Endothelial cell of umbilical vein (primary cell): ENCODE measurements at regions not wholly inside any gene's neighbourhood (a gene's known extent, or its start where the extent isn't known, plus 50 kb on each side); places are given as distances from the start of the nearest gene placed in this dataset.

Source experiments
- BruUV-seq: library from RNA; stranded (reverse); fragments of 400-500 nt; replicated peaks from 2 replicates; lab custom pipeline; 2021; lab: Mats Ljungman, UMichigan
- CTCF ChIA-PET: fragments of 300-600, 350-600 bp; sonication (Branson Sonifier 250); formaldehyde crosslinking; loops from one replicate; lab custom pipeline; 2021; ENCODE audit warnings: antibody characterized with exemption, inconsistent platforms; lab: Charles Lee
- POLR2A ChIA-PET: fragments of 300-600, 350-600 bp; sonication (Branson Sonifier 250); formaldehyde crosslinking; loops from one replicate; lab custom pipeline; 2021; ENCODE audit warnings: antibody characterized with exemption, inconsistent platforms; lab: Charles Lee
- DNase-seq: peaks from one replicate; pipeline ENCODE4 v3.0.0-alpha.2; 2011; ENCODE audit warnings: low read depth, low spot score
- FAIRE-seq: peaks from 2 replicates; lab custom pipeline; 2011; peaks lifted over from hg19 to GRCh38; lab: Jason Lieb, UNC
- H2AFZ ChIP-seq: 2 replicates; pipeline ENCODE4 v1.6.0; 2012; ENCODE audit warnings: low read depth, low read length, control low read depth, inconsistent platforms
- H3K27ac ChIP-seq: 2 replicates; pipeline ENCODE4 v1.5.1; 2011; ENCODE audit warnings: low read depth, mild to moderate bottlenecking, control low read depth, low read length, moderate library complexity; ENCODE audit not compliant: insufficient read depth
- H3K27me3 ChIP-seq, 2 experiments: 2 replicates each; pipeline versions ENCODE4 v1.6.0 to v1.6.1; 2011; ENCODE audit warnings: low read length in 2 of 2, mixed read lengths in 1 of 2; ENCODE audit not compliant: control insufficient read depth in 2 of 2, insufficient read depth in 2 of 2
- H3K36me3 ChIP-seq, 2 experiments: 2 replicates in 1 of 2; 3 replicates in 1 of 2; pipeline ENCODE4 v1.5.1; 2011; ENCODE audit warnings: low read length in 2 of 2, mild to moderate bottlenecking in 1 of 2, moderate library complexity in 1 of 2; ENCODE audit not compliant: control insufficient read depth in 2 of 2, insufficient read depth in 2 of 2; ENCODE audit errors: extremely low read depth in 1 of 2
- H3K4me1 ChIP-seq: 3 replicates; pipeline ENCODE4 v1.5.1; 2011; ENCODE audit warnings: mild to moderate bottlenecking, low read length; ENCODE audit not compliant: control insufficient read depth, insufficient read depth; ENCODE audit errors: extremely low read depth
- H3K4me2 ChIP-seq: 2 replicates; pipeline ENCODE4 v1.6.1; 2011; ENCODE audit warnings: low read length, control low read depth, mixed read lengths; ENCODE audit not compliant: insufficient read depth
- H3K4me3 ChIP-seq, 3 experiments: fragments of 200-600 bp in 1 of 3; sonication (generic), shearing (Covaris generic) in 1 of 3; replicated peaks in 1 of 3; 2 replicates each; pipeline ENCODE4 v1.5.1; 2011 to 2016; ENCODE audit warnings: control low read depth in 3 of 3, low read length in 3 of 3, mild to moderate bottlenecking in 2 of 3, inconsistent platforms in 1 of 3, low read depth in 1 of 3, moderate library complexity in 1 of 3; ENCODE audit not compliant: insufficient read depth in 1 of 3
- H3K79me2 ChIP-seq: 2 replicates; pipeline ENCODE4 v1.6.0; 2012; ENCODE audit warnings: low read length, inconsistent platforms; ENCODE audit not compliant: control insufficient read depth, insufficient read depth
- H3K9ac ChIP-seq: replicated peaks from 2 replicates; pipeline ENCODE3; 2011; ENCODE audit warnings: low read length, control low read depth; ENCODE audit not compliant: insufficient read depth; ENCODE audit errors: extremely low read depth
- H3K9me1 ChIP-seq: replicated peaks from 3 replicates; pipeline ENCODE4 v1.6.0; 2011; ENCODE audit warnings: mild to moderate bottlenecking, low read length; ENCODE audit not compliant: control insufficient read depth, insufficient read depth; ENCODE audit errors: extremely low read depth
- H3K9me3 ChIP-seq: replicated peaks from 2 replicates; pipeline ENCODE4 v1.5.1; 2012; ENCODE audit warnings: low read length, inconsistent platforms; ENCODE audit not compliant: control insufficient read depth, insufficient read depth
- H4K20me1 ChIP-seq: replicated peaks from 2 replicates; pipeline ENCODE3; 2011; ENCODE audit warnings: mild to moderate bottlenecking, low read length; ENCODE audit not compliant: control insufficient read depth, insufficient read depth; ENCODE audit errors: extremely low read depth
- CTCF ChIP-seq, 2 donors: IDR thresholded peaks; 1 replicate in 1 of 2; 2 replicates in 1 of 2; pipeline ENCODE4 v1.5.1; 2011; ENCODE audit warnings: low read length in 2 of 2, mild to moderate bottlenecking in 2 of 2, moderate library complexity in 2 of 2, control low read depth in 1 of 2, inconsistent platforms in 1 of 2, low read depth in 1 of 2; ENCODE audit not compliant: insufficient read depth in 1 of 2; ENCODE audit errors: extremely low read depth in 1 of 2
- EZH2 ChIP-seq: IDR thresholded peaks from 2 replicates; pipeline ENCODE4 v1.6.1; 2012; ENCODE audit warnings: borderline replicate concordance, low read depth, mild to moderate bottlenecking, moderate library complexity, low read length, inconsistent platforms; ENCODE audit not compliant: severe bottlenecking
- FOS ChIP-seq: IDR thresholded peaks from 2 replicates; pipeline ENCODE4 v1.6.1; 2011; ENCODE audit warnings: mild to moderate bottlenecking, low read length, moderate library complexity, borderline replicate concordance; ENCODE audit not compliant: insufficient read depth
- GATA2 ChIP-seq: IDR thresholded peaks from 2 replicates; pipeline ENCODE4 v1.7.0; 2011; ENCODE audit warnings: low read depth, mild to moderate bottlenecking, moderate library complexity, mixed read lengths, low read length; ENCODE audit not compliant: insufficient read length, insufficient read depth
- JUN ChIP-seq: IDR thresholded peaks from 2 replicates; pipeline ENCODE4 v1.6.1; 2011; ENCODE audit warnings: borderline replicate concordance, low read depth; ENCODE audit not compliant: insufficient read length, insufficient read depth
- MAX ChIP-seq: IDR thresholded peaks from 2 replicates; pipeline ENCODE4 v1.6.1; 2011; ENCODE audit not compliant: insufficient read depth, insufficient read length
- MYC ChIP-seq: IDR thresholded peaks from one replicate; pipeline ENCODE4 v1.6.1; 2011; ENCODE audit warnings: mild to moderate bottlenecking, low read depth, low read length
- POLR2A ChIP-seq: IDR thresholded peaks from 2 replicates; pipeline ENCODE4 v1.6.1; 2012; ENCODE audit warnings: low read depth, mild to moderate bottlenecking, control low read depth, low read length
- POLR2AphosphoS5 ChIP-seq: IDR thresholded peaks from 2 replicates; pipeline ENCODE4 v1.6.1; 2012; ENCODE audit warnings: low read depth, mild to moderate bottlenecking, control low read depth, low read length, moderate library complexity; ENCODE audit not compliant: insufficient read depth
- dilution Hi-C: fragments of 300-500 bp; cut with MboI; formaldehyde crosslinking; loops from one replicate; pipeline ENCODE4 v1.15.0; 2019; ENCODE audit warnings: low sequenced_read_pairs; ENCODE audit not compliant: extremely low pct_ligation_motif_present
- intact Hi-C: fragments of 100-400 bp; cut with micrococcal nuclease; formaldehyde crosslinking; loops from one replicate; pipeline ENCODE4 v1.10.0; 2022

- Histone ChIP-seq H3K9me3 (peaks cover 8% of the 10 kb centered on the region), H4K20me1 (no peaks in the 10 kb centered on the region), H3K9me1 (no peaks in the 10 kb centered on the region), H3K27ac (no peak overlapping the region), H2AFZ (no peak overlapping the region), H3K79me2 (no peaks in the 10 kb centered on the region), H3K9ac (no peak overlapping the region), H3K4me3 (no peak overlapping the region), H3K27me3 (no peaks in the 10 kb centered on the region), H3K36me3 (no peaks in the 10 kb centered on the region), H3K4me2 (no peak overlapping the region), H3K4me1 (no peaks in the 10 kb centered on the region)
- FAIRE-seq (no peak), DNase-seq (no peak)
- no TSS peak for BruUV-seq
- ChIA-PET CTCF (no interaction called here), POLR2A (no interaction called here)
- dilution Hi-C loops (no loop called here), intact Hi-C loops (no loop called here)
- TF ChIP-seq JUN (no peak), EZH2 (no peak), CTCF (IDR thresholded peaks at IDR 0.05; ENCODE audit: extremely low read depth in 1 of 2, insufficient read depth in 1 of 2, low read depth in 1 of 2, low read length in 2 of 2) (no peak), FOS (no peak), MYC (no peak), POLR2AphosphoS5 (no peak), POLR2A (no peak), MAX (no peak), GATA2 (no peak)
These were observed 203.6 kb downstream of the WNT5A start for GRCh38 chr3:55283441-55283925.
